ENCODE measurements at regions not wholly inside any gene's neighbourhood (a gene's known extent, or its start where the extent isn't known, plus 50 kb on each side); places are given as distances from the start of the nearest gene placed in this dataset.

DNA sequence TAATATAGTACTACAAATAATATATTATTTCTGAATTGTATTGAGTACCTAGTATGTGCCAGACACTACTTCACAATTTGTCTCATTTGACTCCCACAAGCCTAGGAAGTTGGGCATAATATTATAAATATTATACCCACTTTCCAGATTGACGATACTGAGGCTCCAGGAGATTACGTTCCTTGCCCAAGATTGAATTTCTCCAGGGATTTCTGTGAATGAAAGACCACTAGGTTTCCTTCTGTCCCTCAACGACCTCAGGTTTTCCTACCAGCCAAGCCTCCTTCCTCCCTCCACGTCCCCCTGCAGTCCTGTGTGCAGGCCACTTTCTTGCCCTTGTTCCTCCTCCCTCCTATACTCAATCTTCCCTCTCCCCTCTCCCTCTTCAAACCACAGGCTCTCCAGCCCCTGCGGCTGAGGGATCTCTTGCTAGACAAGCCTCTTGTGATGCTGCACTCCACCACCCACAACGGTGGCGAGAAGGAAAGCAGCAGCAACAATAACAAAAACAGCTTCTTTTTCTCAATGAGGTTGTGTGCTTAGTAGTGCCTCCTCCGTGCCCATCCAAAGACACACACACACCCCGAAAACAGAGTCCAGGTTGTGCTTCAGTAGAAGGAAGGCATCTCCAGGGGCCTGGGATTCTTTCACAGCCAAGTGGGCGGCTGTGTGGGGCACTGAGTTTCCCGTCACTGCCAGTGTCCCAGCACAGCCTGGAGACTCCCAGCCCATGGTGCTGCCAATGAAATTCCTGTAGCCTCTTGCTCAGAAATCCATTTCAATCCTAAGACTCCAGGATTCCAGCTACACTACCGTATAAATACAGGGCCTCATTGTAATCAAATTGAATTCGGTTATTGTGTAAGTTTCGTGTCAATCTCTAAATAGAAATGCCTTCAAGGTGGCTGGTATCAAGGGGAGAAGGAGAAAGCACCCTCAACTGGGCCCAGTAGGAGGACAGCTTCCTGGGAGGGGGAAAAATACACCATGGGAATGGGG, 94.4 kb downstream of the NCR2 start:
- peak in 1 of 3 experiments; percentile 4 for DNase-seq

DNA sequence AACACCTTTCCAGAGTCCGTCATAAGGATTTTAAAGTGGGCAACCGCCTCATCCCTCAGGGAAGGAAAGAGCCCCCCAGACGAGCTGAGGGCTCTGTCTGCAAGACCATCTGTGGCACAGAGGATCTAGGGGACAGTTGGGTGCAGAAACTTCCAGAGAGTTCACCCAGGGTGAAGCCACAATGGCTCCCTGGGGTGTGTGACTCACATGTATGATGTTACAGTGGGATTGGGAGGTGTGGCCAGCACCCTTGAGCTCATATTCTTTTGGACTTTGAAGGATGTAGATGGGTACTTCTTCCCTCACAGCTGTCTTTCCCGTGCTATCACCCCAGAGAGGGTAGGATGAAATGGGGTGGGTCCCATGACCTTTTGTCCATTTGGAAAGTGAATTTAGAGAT, 95.5 kb downstream of the NCR2 start:
- DNase-seq: no peak

DNA sequence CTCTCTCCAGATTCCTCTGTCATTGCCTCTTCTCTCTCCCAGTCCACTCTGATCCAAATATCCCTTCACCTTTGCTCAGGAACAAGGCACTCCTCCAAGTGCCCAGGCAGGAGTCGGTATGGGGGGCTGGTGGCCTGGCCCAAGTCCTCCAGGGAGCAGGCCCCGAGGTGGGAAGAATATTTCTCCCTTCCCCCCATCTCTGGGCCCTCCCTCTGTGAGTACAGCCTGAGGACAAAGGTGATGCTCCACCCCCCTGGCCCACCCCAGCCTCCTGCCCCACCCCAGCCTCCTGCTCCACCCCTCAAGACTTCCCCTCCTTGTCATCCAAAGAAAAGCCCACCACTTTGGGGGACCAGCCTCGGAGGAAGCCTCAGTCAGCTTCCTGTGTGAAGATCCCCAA, 96.9 kb downstream of the NCR2 start:
- no peak for DNase-seq

DNA sequence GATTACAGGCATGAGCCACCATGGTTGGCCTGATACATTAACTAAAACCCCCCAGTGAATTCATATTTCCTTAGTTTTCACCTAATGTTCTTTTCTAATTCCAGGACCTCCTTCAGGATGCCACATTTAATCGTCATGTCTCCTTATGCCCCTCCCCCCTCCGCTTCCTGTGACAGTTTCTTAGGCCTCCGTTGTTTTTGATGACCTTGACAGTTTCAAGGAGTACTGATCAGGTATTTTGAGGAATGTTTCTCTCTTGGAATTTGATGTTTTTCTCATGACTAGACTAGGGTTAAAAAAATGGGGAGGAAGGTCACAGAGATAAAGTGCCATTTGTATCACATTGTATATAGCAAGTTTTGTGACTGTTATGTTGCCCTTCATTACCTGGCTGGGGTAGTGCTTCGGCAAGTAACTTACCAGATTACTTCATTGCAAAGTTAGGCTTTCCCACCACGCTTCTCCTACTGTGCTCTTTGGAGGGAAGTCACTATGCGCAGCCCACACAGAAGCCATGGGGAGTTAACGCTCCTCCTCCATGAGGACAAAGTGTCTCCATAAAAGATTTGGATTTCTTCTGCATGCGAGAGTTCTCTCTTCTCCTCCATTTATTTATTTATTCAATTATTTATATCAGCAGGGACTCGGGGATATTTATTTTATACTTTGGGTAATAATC, 99.5 kb downstream of the NCR2 start:
- no peak for DNase-seq

DNA sequence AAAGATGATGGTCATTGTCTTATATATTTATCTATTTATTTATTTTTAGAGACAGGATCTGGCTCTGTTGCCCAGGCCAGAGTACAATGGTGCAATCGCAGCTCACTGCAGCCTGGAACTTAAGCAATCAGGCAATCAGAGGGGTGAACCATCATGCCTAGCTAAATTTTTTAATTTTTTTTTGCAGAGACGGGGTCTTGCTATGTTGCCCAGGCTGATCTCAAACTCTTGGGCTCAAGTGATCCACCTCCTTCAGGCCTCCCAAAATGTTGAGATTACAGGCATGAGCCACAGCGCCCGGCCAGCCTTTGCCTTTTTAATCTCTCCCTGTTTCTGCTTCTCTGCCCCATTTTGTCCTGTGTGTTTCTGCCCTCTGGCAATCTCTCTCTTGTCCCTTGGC, 102.2 kb downstream of the NCR2 start:
- no peak for DNase-seq

DNA sequence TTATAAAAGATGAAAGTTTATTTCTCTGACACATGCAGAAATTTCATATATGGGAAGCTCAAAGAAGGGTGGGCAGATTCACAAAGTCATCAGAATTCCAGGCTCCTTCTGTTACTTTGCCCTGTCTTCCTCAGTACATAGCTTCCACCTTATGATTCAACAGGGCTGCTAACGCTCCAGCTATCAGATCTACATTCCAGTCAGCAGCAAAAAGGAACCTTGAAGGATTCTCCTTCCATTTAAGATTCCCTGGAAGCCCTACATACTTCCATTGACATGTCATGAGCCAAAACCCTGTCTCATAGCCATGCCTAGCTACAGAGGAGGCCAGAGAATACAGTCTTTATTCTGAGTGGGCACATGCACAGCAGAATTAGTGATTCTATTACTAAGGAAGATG, 103.3 kb downstream of the NCR2 start:
- no peak for DNase-seq

DNA sequence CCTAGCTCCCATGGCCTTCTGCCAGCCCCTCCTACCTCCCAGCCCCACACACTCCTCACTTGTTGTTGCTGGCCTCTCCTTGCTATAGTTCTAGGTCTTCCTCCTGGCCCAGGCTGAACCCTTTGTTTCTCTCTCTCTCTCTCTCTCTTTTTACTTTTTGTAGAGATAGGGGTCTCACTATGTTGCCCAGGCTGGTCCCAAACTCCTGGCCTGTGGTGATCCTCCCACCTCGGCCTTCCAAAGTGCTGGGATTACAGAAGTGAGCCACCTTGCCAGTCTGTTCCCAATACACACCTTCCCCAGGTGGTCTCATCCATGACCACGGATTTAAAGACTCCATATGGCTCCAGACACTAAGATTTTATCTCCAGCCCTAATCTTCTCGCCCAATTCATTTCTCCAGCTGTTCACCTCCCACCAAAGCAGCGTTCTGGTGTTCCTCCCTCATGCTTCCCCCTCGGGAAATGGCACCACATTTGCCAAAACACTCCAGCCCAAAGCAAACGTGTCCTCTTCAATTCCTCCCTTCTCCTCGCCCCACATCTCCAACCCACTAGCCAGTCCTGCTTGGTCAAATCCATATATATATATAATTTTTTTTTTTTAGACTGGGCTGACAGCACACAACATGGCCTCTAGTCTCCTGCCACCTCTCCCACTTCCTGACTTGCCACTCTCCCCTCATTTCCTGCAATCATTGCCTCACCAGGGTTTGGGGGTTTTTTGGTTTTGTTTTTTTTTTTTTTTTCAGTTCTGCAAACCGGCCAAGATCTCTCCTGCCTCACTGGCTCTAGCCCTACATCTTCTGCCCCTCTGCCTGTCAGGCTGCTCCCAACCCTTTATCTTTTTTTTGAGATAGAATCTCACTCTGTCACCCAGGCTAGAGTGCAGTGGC, 104.4 kb downstream of the NCR2 start:
- DNase-seq: no peak

DNA sequence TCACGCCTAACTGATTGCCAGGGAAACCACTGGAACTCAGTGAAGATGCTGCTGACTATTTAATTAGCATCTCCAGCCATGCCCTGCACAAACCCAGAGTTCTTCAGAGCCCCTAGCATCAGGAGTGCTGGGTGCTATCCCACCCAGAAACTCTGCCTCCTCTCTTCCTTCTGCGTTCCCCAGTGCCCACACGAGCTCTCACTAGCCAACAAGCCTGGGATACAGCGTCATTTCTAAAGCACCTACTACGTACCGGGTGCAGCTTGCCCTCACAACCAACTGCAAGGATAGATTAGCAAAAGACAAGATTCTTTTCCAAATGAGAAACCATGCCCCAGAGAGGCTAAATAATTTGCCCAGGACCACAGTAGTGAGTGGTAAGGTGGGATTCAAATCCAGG, 105.2 kb upstream of the FOXP4 start:
- DNase-seq: no peak

DNA sequence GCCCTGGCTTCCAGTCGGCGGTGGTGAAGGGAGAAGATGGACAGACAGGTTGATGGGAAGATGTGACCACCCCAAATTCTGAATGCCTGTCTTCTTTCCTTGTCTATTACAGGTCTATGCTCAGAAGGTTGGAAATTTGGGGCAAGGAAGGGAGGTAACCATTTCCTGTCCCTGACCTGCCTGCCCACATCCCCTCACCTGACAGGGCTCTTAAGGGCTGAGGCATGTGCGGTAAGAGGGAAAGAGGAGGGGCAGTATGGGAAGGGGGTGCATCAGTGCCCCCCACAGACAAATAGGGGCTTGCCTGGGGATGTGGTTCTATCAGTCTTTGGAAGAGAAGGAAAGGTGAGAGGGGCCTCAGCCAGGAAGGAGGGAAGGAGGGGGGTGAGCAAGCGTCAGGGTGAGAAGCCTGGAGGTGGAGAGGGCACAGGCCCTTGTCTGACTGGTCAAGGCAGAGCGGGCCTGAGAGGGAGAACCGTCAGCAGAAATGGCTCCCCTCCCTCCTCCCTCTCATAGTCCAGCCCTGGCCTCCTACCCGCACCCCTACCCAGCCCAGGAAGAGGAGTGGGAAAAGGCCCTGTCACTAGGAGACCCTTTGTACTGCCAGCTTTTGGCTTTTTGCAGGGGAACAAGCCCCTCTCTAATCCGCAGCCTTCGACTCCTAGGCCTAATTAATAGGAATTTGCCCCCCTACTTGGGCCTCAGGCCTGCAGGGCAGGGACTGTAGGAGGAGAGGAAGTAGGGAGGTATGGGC, 104.4 kb upstream of the FOXP4 start:
- no peak for DNase-seq

DNA sequence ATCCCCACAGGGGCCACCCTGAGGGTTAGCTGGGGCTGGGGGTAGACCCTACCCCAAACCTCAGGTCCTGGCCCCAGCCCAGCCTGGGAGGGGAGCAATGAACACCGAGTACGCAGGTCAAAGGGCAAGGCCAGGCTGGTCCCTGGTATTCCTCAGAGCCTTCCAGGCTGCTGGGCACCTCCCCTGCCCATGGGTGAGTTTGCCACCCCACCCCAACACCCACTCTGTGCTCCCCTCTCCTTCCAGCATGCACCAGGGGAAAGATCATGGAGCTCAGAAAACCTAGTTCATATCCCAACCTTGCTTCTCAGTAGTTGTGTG, 103.9 kb upstream of the FOXP4 start:
- no peak for DNase-seq

DNA sequence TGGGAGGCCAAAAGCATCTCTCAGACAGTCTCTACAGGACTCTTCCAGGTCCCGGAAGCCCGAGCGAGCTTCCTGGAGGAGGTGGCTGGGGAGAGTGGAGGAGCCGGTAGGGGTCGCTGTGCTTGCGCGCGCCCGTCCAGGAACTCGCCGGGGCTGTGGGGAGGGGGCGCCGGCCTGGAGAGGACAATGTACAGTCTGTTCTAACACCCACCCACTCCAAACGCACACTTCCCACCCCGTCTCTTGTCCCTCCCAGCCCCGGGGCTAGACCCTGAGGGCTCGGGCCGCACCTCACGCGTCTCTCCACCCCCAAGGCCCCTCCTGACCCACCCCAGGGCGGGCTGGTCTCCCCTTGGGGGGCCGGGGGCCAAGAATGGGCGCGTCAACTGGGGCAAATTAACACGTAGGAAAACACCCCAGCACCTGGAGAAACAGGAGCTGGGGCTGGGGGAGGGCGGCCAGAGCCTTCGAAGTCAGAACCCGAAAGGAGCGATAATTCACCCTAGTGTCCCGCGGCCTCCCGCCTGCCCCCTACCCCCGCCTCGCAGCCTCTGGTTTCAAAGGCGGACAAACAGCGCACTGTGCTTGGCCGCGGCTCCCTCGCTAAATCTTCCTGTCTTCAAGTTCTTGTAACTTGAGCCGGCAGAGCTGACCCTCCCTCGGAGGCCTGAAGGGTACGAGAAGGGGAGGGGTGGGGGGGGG, 103.2 kb upstream of the FOXP4 start:
- peak in 2 of 3 experiments; percentile 9 to 51 for DNase-seq

DNA sequence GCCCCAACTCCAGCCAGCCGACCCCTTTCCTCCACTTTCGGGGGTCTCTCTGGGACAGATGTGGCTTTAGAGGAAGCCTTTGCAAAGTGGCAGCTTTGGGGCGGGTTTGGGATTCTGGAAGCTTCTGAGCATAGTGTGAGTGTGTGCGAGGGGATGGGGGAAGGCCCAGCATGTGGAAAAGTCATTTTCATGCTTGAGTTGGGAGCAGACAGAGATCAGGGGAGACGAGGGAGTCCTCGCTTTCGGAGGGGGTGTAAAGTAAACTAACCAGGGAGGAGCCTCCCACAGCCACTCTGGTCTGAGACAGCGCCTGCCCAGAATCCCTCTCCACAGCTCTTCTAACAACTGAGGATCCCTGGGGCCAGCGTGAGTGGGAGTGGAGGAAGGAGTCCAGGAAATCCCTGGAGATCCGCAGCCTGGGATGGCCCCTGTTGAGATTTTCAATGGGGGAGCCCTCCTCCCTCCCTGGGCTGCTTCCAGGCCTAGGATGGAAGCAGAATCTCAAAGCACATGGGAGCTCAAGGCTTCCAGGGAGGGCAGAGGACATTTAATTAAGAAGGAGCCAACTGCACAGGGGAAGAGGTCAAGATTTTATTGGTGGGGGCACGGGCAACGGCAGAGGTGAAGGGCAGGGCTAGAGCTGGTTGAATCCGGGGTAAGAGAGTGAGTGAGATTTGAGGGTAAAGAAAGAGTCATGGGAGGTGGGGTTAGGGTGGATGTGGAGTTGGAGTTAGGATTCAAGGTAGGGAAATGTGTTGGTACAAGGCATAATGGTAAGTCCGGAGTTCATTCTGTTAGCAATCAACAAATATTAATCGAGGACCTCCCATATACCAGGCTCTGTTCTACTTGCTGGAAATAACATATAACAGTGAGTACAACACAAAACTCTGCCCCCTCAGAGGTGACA, 102.3 kb upstream of the FOXP4 start:
- DNase-seq: no peak

DNA sequence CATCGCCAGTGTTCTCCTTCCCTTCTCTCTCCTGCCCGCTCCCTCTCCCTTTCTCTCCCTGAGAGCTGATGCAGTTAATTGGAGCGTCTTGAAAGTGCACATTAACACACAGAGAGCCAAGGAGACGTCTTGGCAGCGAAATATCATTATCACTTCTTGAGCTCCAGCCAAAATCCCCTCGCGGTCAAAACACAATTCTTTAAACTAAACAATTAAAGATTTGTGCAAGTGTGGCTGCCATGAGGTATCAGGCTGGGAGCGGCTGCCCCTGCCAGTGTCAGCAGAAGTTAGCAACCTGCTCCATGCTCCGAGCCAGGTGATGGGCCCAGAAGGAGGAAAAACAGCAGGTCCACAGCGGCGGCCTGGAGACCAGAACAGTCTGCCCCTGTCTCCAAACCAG, 100.9 kb upstream of the FOXP4 start:
- no peak for DNase-seq

DNA sequence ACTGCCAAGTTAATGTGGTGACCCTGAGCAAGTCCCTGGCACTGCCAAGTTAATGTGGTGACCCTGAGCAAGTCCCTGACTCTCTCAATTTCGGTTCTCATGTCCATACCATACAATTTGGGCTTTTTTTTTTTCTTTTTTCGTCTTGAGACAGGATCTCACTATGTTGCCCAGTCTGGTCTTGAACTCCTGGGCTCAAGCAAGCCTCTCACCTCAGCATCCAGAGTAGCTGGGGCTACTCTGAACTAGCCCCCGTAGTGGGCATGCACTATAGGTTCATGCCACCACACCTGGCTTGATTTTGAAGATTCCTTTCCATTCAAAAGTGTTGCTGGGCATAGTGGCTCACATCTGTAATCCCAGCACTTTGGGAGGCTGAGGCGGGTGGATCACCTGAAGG, 100.0 kb upstream of the FOXP4 start:
- DNase-seq: no peak

DNA sequence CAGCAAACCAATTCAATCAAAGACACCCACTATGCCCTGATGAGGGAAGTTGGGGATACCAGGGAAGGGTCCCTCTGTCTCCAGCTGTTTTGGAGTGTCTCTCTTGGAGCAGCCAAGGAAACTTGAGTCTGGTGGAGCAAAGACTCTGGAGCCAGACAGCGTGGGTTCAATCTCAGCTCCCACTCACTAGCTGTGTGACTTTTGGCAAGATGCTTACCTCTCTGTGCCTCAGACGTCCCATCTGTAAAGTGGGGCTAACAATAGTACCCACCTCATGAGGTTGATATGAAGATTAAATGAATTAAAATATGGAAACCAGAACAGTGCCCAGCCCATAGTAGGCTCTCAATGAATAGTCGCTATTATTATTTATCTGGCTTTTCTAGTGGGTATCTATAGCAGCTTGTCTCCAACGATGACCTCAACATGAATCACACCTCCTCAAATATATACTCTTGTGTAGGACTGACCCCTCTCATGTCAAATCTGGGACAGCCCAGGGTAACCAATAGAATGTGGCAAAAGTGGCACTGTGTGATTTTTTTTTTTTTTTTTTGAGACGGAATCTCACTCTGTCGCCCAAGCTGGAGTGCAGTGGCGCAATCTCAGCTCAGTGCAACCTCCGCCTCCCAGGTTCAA, 99.2 kb upstream of the FOXP4 start:
- DNase-seq: no peak

DNA sequence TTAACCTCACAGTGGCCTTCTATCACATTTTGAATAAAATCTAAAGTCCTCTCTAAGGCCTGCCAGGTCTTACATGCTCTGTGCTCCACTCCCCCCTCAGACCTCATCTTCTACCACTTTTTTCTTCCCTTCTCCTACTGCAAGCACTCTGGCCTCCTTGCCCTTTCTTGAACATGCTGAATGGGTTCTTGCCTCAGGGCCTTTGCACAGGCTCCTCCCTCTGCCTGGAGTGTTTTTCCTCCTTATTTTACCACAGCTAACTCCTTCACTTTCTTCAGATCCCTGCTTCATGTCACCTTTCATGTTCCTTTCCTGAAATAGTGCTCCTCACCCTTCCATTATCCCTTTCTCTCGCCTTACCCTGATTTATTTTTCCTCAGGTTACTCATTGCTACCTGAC, 97.9 kb upstream of the FOXP4 start:
- DNase-seq: no peak

DNA sequence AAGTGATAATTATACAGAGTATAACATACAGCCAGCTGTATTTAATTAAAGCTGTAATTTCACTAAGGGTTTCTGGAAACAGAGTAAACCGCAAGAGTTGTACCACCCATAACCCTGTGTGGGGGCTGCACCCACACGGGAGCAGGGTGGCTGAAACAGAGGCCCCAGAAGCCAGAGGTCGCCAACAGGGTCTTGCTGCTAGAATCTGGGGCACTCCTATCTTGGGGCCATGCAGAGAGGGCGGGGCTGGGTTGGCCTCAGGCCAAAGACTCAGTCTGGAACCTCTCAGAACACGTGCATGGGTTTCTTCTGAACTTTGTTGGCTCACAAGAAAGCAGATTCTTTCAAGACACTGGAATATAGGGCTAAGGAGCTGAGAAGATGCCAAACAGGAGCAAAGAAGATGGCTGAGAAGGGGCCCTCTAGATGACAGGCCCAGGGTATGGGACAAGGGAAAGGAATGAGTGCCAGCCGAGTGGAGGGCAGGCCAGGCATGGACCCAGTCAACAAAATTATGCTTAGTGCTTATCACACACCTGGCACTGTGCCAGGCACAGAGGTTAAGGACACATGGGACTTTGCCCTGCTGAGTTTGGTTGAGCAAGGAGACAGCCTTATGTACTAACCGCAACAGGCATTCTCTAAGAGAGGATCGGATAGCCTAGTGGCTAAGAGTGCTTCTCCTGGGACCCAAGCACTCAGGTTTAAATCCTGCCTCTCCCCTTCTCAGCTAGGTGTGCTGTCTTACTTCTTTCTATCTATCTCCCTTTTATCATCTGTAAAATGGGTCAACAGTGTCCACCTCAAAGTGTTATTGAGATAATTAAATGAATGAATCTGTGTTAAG, 96.6 kb upstream of the FOXP4 start:
- DNase-seq: peak; percentile 34 to 70 (median 63)

DNA sequence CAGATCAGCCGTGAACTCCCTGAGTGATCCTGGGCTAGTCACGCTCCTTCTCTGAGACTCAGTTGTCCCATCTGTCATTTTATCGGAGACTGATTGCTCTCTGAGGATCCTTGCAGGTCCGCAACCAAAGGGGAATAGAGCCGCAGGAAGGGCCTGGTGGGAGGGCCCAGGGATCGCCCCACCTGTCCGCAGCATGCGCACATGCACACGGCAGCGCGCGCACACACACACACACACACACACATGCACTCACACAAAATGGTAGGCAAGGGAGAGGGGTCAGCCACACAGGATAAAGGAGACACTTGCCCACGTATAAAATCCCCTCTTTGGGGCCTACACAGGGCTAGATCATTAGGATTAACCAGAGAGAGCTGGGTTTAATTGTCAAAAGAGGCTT, 95.6 kb upstream of the FOXP4 start:
- no peak for DNase-seq

DNA sequence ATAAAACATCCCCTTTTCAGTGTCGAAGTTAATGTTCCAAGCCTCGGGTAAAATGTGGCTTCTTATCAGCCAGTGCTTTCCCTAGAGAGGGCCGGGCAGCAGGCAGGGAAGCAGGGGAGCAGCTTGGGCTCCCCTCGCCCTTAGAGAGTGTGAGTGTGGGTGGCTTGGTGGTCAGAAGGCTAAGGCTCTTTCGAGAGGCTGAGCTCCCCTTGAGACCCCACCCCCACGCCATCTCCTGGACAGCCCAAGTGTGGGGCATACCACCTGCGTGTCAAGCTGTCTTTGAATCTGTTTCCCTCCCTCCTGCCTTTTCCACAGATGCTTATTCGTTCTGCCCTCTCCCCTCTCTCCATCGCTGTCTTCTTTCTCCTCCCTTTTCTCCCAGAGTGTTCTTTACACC, 95.1 kb upstream of the FOXP4 start:
- DNase-seq: peak in 1 of 3 experiments; percentile 25

All from NCI-H1417 (cell line).